ENCODE measurements at regions not wholly inside any gene's neighbourhood (a gene's known extent, or its start where the extent isn't known, plus 50 kb on each side); places are given as distances from the start of the nearest gene placed in this dataset.

DNA sequence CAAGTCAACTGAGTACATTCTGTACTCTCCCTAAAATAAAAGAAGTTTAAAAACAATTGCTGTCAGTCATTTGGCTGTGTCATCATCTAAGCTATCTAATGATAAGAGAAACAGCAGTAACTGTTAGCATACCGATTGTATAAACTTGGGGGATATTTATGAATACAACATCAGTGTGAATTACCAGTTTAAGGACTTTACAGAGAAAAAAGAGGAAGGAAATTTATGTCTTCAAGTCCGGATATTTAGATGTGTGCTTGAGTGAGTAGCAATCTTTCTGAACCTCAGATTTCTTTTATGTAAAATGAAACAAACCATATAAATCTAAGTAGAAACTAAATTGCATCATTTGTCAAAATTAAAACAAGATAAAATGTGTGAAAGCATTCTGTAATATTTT, 1557.0 kb downstream of the MRPL39 start:
- Histone ChIP-seq H3K9me2 (ENCODE audit: insufficient read depth, low read length) (no peaks in the 10 kb centered on the region), H3F3A (ENCODE audit: insufficient read depth, low read length, poor library complexity, severe bottlenecking) (no peaks in the 10 kb centered on the region), H2AFZ (ENCODE audit: low read depth, low read length) (no peak overlapping the region), H3K4me2 (ENCODE audit: low read length) (no peak overlapping the region), H3K9ac (ENCODE audit: low read length) (no peak overlapping the region), H3K27ac (ENCODE audit: low read length) (no peak overlapping the region), H4K20me1 (ENCODE audit: insufficient read depth) (no peaks in the 10 kb centered on the region), H3K79me2 (replicated peaks; ENCODE audit: insufficient read depth, low read length) (no peaks in the 10 kb centered on the region), H3K4me3 (ENCODE audit: low read length) (no peak overlapping the region), H3K27me3 (ENCODE audit: insufficient read depth, low read depth, low read length) (no peaks in the 10 kb centered on the region), H3K9me3 (ENCODE audit: low read length) (no peaks in the 10 kb centered on the region), H3K36me3 (ENCODE audit: insufficient read depth, low read length) (no peaks in the 10 kb centered on the region)
- TF ChIP-seq, protein P1, sequence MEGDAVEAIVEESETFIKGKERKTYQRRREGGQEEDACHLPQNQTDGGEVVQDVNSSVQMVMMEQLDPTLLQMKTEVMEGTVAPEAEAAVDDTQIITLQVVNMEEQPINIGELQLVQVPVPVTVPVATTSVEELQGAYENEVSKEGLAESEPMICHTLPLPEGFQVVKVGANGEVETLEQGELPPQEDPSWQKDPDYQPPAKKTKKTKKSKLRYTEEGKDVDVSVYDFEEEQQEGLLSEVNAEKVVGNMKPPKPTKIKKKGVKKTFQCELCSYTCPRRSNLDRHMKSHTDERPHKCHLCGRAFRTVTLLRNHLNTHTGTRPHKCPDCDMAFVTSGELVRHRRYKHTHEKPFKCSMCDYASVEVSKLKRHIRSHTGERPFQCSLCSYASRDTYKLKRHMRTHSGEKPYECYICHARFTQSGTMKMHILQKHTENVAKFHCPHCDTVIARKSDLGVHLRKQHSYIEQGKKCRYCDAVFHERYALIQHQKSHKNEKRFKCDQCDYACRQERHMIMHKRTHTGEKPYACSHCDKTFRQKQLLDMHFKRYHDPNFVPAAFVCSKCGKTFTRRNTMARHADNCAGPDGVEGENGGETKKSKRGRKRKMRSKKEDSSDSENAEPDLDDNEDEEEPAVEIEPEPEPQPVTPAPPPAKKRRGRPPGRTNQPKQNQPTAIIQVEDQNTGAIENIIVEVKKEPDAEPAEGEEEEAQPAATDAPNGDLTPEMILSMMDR (IDR thresholded peaks at IDR 0.05; ENCODE audit: poor library complexity, severe bottlenecking) = no peak
- TF ChIP-seq SMC3 (conservative IDR thresholded peaks at IDR 0.05; ENCODE audit: poor library complexity) = no peak
- TF ChIP-seq POLR2AphosphoS5 (IDR thresholded peaks at IDR 0.05) = no peak
- TF ChIP-seq, protein P2, sequence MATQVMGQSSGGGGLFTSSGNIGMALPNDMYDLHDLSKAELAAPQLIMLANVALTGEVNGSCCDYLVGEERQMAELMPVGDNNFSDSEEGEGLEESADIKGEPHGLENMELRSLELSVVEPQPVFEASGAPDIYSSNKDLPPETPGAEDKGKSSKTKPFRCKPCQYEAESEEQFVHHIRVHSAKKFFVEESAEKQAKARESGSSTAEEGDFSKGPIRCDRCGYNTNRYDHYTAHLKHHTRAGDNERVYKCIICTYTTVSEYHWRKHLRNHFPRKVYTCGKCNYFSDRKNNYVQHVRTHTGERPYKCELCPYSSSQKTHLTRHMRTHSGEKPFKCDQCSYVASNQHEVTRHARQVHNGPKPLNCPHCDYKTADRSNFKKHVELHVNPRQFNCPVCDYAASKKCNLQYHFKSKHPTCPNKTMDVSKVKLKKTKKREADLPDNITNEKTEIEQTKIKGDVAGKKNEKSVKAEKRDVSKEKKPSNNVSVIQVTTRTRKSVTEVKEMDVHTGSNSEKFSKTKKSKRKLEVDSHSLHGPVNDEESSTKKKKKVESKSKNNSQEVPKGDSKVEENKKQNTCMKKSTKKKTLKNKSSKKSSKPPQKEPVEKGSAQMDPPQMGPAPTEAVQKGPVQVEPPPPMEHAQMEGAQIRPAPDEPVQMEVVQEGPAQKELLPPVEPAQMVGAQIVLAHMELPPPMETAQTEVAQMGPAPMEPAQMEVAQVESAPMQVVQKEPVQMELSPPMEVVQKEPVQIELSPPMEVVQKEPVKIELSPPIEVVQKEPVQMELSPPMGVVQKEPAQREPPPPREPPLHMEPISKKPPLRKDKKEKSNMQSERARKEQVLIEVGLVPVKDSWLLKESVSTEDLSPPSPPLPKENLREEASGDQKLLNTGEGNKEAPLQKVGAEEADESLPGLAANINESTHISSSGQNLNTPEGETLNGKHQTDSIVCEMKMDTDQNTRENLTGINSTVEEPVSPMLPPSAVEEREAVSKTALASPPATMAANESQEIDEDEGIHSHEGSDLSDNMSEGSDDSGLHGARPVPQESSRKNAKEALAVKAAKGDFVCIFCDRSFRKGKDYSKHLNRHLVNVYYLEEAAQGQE (IDR thresholded peaks at IDR 0.05; ENCODE audit: borderline replicate concordance) = no peak
- no peak for TF ChIP-seq RAD21 (conservative IDR thresholded peaks at IDR 0.05)
- TF ChIP-seq EP300 (conservative IDR thresholded peaks at IDR 0.05; ENCODE audit: poor library complexity, severe bottlenecking) = no peak
- TF ChIP-seq MXI1 (conservative IDR thresholded peaks at IDR 0.05; ENCODE audit: poor library complexity, severe bottlenecking) = no peak
- no peak for TF ChIP-seq TAF1 (IDR thresholded peaks at IDR 0.05; ENCODE audit: low read depth)
- TF ChIP-seq EZH2 (IDR thresholded peaks at IDR 0.05; ENCODE audit: borderline replicate concordance, insufficient read depth, low read length, poor library complexity, severe bottlenecking) = no peak

DNA sequence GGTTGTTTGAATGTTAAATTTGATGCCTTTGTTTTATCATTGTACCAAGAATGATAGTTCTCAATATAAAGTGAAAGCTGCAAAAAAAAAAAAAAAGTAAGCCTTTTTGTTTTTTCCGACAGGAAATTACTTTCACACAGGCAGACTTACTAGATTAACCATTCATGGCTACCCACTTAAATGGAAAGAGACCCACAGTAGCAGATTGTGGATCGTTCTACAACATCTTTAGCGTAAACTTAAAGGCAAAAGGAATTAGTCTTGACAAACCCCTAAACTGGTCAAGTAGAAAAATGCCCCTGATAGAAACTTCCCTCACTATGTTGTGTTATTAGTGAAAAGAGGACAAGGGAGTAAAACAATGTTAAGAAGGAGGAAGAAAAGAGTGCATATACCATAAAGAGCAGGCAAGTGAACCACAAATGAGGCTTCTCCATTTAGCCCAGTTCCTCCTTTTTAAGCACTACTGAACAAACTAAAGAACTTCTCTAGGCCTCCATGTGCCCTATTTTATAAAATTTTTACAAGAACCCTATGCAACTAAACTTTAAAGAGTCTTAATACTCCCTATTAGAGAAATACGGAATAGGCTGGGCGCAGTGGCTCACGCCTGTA, 1560.3 kb downstream of the MRPL39 start:
- H3K9ac ChIP-seq (ENCODE audit: low read length) = no peak overlapping the region
- no peaks in the 10 kb centered on the region for H3K36me3 ChIP-seq (ENCODE audit: insufficient read depth, low read length)
- H3K9me2 ChIP-seq (ENCODE audit: insufficient read depth, low read length) = no peaks in the 10 kb centered on the region

More for the DNA sequence above, 1560.3 kb downstream of the MRPL39 start:
- Histone ChIP-seq H2AFZ (ENCODE audit: low read depth, low read length) (no peak overlapping the region), H3K79me2 (replicated peaks; ENCODE audit: insufficient read depth, low read length) (no peaks in the 10 kb centered on the region), H3K27ac (ENCODE audit: low read length) (no peak overlapping the region), H3K4me3 (ENCODE audit: low read length) (no peak overlapping the region), H3F3A (ENCODE audit: insufficient read depth, low read length, poor library complexity, severe bottlenecking) (no peaks in the 10 kb centered on the region), H3K27me3 (ENCODE audit: insufficient read depth, low read depth, low read length) (no peaks in the 10 kb centered on the region), H3K9me3 (ENCODE audit: low read length) (no peaks in the 10 kb centered on the region), H3K4me2 (ENCODE audit: low read length) (no peak overlapping the region), H4K20me1 (ENCODE audit: insufficient read depth) (no peaks in the 10 kb centered on the region)
- TF ChIP-seq RAD21 (conservative IDR thresholded peaks at IDR 0.05) (no peak), TAF1 (IDR thresholded peaks at IDR 0.05; ENCODE audit: low read depth) (no peak), MXI1 (conservative IDR thresholded peaks at IDR 0.05; ENCODE audit: poor library complexity, severe bottlenecking) (no peak), EZH2 (IDR thresholded peaks at IDR 0.05; ENCODE audit: borderline replicate concordance, insufficient read depth, low read length, poor library complexity, severe bottlenecking) (no peak), EP300 (conservative IDR thresholded peaks at IDR 0.05; ENCODE audit: poor library complexity, severe bottlenecking) (no peak), SMC3 (conservative IDR thresholded peaks at IDR 0.05; ENCODE audit: poor library complexity) (no peak), POLR2AphosphoS5 (IDR thresholded peaks at IDR 0.05) (no peak)
- TF ChIP-seq, protein P2 (IDR thresholded peaks at IDR 0.05; ENCODE audit: borderline replicate concordance) = no peak
- TF ChIP-seq, protein P1 (IDR thresholded peaks at IDR 0.05; ENCODE audit: poor library complexity, severe bottlenecking) = no peak

All from neural cell (in vitro differentiated cells).